ENCODE measurements at regions not wholly inside any gene's neighbourhood (a gene's known extent, or its start where the extent isn't known, plus 50 kb on each side); places are given as distances from the start of the nearest gene placed in this dataset.

DNA sequence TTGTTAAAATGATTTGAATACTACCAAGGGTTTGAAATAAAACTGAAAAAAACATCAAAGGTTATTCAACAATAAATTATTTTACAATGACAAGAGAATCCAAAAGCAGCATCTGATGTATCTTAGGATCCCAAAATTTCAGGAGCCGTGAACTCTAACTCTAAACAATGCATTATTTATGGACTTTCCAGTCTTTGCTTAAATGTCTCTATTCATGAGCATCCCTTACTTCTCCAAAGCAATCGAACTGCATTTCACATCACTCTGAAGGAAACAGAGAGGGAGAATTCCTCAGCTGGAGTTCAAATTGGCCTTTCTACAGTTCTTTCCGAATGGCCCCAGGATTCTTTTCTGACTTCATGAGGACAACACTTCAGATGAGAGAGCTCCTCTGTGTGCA is 229.1 kb downstream of the CBLN4 start:
- H3K4me1 ChIP-seq (ENCODE audit: insufficient read depth): no peaks in the 10 kb centered on the region
- H3K79me2 ChIP-seq: no peaks in the 10 kb centered on the region
- H3K4me3 ChIP-seq: no peak overlapping the region
- H3K4me2 ChIP-seq: no peak overlapping the region
- no peak overlapping the region for H3K27ac ChIP-seq
- no peaks in the 10 kb centered on the region for H4K20me1 ChIP-seq (ENCODE audit: insufficient read depth, poor library complexity, severe bottlenecking)
- no peaks in the 10 kb centered on the region for H3K36me3 ChIP-seq (replicated peaks; ENCODE audit: insufficient read depth, low read depth)
- no peak overlapping the region for H2AFZ ChIP-seq
- H3K9me3 ChIP-seq (ENCODE audit: low read depth): peaks cover 2% of the 10 kb centered on the region
- H3K27me3 ChIP-seq: no peaks in the 10 kb centered on the region
- DNase-seq (ENCODE audit: low spot score): no peak
- 78% methylated on average over 3 of the region's 3 CpGs for WGBS (ENCODE audit: low lambda C conversion rate, missing lambda C conversion rate)
- no peaks in the 10 kb centered on the region for H3K9me2 ChIP-seq (replicated peaks; ENCODE audit: insufficient read depth)
- TF ChIP-seq EZH2phosphoT487 (IDR thresholded peaks at IDR 0.05; ENCODE audit: low read depth, severe bottlenecking, unreplicated experiment) (no peak), EZH2 (IDR thresholded peaks at IDR 0.05; ENCODE audit: borderline replicate concordance) (no peak)
- TF ChIP-seq, protein P1, sequence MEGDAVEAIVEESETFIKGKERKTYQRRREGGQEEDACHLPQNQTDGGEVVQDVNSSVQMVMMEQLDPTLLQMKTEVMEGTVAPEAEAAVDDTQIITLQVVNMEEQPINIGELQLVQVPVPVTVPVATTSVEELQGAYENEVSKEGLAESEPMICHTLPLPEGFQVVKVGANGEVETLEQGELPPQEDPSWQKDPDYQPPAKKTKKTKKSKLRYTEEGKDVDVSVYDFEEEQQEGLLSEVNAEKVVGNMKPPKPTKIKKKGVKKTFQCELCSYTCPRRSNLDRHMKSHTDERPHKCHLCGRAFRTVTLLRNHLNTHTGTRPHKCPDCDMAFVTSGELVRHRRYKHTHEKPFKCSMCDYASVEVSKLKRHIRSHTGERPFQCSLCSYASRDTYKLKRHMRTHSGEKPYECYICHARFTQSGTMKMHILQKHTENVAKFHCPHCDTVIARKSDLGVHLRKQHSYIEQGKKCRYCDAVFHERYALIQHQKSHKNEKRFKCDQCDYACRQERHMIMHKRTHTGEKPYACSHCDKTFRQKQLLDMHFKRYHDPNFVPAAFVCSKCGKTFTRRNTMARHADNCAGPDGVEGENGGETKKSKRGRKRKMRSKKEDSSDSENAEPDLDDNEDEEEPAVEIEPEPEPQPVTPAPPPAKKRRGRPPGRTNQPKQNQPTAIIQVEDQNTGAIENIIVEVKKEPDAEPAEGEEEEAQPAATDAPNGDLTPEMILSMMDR (IDR thresholded peaks at IDR 0.05; ENCODE audit: poor library complexity): no peak

DNA sequence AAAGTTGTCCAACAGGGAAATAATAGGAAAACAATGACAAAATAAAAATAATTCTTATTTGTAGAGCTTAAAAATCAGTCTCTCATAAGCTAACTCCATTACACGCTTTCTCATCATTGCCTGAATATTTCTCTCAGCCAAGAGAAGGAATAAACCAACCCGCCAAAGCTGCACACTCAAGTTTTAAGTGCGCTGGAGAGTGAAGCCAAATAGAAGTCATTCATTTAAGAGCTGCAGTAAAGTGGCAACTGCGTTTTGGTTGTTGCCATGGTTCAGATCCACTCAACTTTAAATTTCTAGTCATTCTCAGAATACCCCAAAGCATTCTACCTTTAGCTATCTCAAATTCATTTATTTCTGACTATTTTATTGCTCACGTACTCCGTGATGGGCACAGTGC is 230.7 kb downstream of the CBLN4 start:
- Histone ChIP-seq H4K20me1 (ENCODE audit: insufficient read depth, poor library complexity, severe bottlenecking) (no peaks in the 10 kb centered on the region), H3K27me3 (no peaks in the 10 kb centered on the region), H3K4me1 (ENCODE audit: insufficient read depth) (no peaks in the 10 kb centered on the region), H2AFZ (no peak overlapping the region), H3K4me2 (no peak overlapping the region), H3K27ac (no peak overlapping the region), H3K9me3 (ENCODE audit: low read depth) (peaks cover 2% of the 10 kb centered on the region), H3K79me2 (no peaks in the 10 kb centered on the region), H3K9me2 (replicated peaks; ENCODE audit: insufficient read depth) (no peaks in the 10 kb centered on the region), H3K36me3 (replicated peaks; ENCODE audit: insufficient read depth, low read depth) (no peaks in the 10 kb centered on the region), H3K4me3 (no peak overlapping the region)
- TF ChIP-seq, protein P1 (IDR thresholded peaks at IDR 0.05; ENCODE audit: poor library complexity): no peak
- no peak for TF ChIP-seq EZH2phosphoT487 (IDR thresholded peaks at IDR 0.05; ENCODE audit: low read depth, severe bottlenecking, unreplicated experiment)
- no peak for TF ChIP-seq EZH2 (IDR thresholded peaks at IDR 0.05; ENCODE audit: borderline replicate concordance)
- WGBS (ENCODE audit: low lambda C conversion rate, missing lambda C conversion rate): 73% methylated on average over 6 of the region's 6 CpGs
- DNase-seq (ENCODE audit: low spot score): no peak

DNA sequence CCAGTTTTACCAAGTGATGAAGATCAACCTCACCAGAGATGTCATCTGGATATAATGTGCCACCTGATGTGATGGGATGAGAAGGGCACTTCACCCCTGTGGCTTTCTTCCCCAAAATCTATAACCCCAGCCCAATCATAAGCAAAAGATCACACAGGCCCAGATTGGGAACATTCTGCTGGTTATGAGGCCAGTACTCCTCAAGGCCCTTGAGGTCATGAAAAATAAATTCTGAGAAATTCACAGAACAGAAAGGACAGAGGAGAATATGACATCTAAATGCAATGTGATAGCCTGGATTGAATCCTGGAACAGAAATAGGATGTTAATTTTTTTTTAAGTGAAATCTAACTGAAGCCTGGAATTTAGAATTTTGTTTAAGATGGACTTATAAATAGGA is 243.5 kb downstream of the CBLN4 start:
- Histone ChIP-seq H3K4me2 (no peak overlapping the region), H3K4me3 (no peak overlapping the region), H3K27me3 (no peaks in the 10 kb centered on the region), H3K27ac (no peak overlapping the region), H3K9me2 (replicated peaks; ENCODE audit: insufficient read depth) (no peaks in the 10 kb centered on the region), H3K79me2 (no peaks in the 10 kb centered on the region), H4K20me1 (ENCODE audit: insufficient read depth, poor library complexity, severe bottlenecking) (no peaks in the 10 kb centered on the region), H3K36me3 (replicated peaks; ENCODE audit: insufficient read depth, low read depth) (no peaks in the 10 kb centered on the region), H3K4me1 (ENCODE audit: insufficient read depth) (no peaks in the 10 kb centered on the region), H3K9me3 (ENCODE audit: low read depth) (no peaks in the 10 kb centered on the region), H2AFZ (no peak overlapping the region)
- DNase-seq (ENCODE audit: low spot score): no peak
- TF ChIP-seq, protein P1 (IDR thresholded peaks at IDR 0.05; ENCODE audit: poor library complexity): no peak
- no peak for TF ChIP-seq EZH2phosphoT487 (IDR thresholded peaks at IDR 0.05; ENCODE audit: low read depth, severe bottlenecking, unreplicated experiment)

DNA sequence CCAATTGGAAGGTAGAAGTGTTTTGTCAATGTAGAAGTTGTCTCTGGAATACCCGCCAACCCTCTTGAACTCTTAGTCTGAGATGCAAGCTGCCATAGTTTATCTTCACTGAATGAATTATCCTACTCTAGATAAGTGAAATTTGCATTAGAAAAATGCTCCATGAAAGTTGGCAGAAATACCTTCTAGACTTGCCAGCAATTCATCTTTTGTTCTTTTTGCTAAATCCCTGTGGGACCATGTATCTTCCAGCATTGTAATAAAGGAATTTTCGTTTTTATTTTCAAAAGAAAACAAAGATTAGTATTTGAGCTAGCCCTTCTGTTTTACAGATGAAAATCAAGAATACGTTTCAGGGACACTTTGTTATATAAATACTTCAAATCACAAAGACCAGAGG is 244.2 kb downstream of the CBLN4 start:
- Histone ChIP-seq H3K4me1 (ENCODE audit: insufficient read depth) (no peaks in the 10 kb centered on the region), H3K79me2 (no peaks in the 10 kb centered on the region), H4K20me1 (ENCODE audit: insufficient read depth, poor library complexity, severe bottlenecking) (no peaks in the 10 kb centered on the region), H3K4me3 (no peak overlapping the region), H3K9me2 (replicated peaks; ENCODE audit: insufficient read depth) (no peaks in the 10 kb centered on the region), H3K36me3 (replicated peaks; ENCODE audit: insufficient read depth, low read depth) (no peaks in the 10 kb centered on the region), H3K27ac (no peak overlapping the region), H3K27me3 (no peaks in the 10 kb centered on the region), H2AFZ (no peak overlapping the region), H3K4me2 (no peak overlapping the region), H3K9me3 (ENCODE audit: low read depth) (no peaks in the 10 kb centered on the region)
- WGBS (ENCODE audit: low lambda C conversion rate, missing lambda C conversion rate): 53% methylated on average over 3 of the region's 3 CpGs
- TF ChIP-seq EZH2phosphoT487 (IDR thresholded peaks at IDR 0.05; ENCODE audit: low read depth, severe bottlenecking, unreplicated experiment) (no peak), EZH2 (IDR thresholded peaks at IDR 0.05; ENCODE audit: borderline replicate concordance) (no peak)
- TF ChIP-seq, protein P1 (IDR thresholded peaks at IDR 0.05; ENCODE audit: poor library complexity): no peak
- DNase-seq (ENCODE audit: low spot score): no peak
